A673 (cell line): ENCODE measurements at regions not wholly inside any gene's neighbourhood (a gene's known extent, or its start where the extent isn't known, plus 50 kb on each side); places are given as distances from the start of the nearest gene placed in this dataset.
"Not testable (repeated sequence)": the region's sequence is repeated elsewhere in the genome, so short reads cannot be mapped to it uniquely, and the experiment has no call there.

Source experiments
- CTCF ChIP-seq: fragments of 300-800, 200-600 bp; sonication (generic); conservative IDR thresholded peaks from 2 replicates; pipeline ENCODE4 v1.5.1; 2017; ENCODE audit warnings: low read depth, mild to moderate bottlenecking, antibody characterized with exemption, low read length, moderate library complexity, mixed read lengths
- EZH2 ChIP-seq: fragments of 200-600 bp; sonication (generic); IDR thresholded peaks from 2 replicates; pipeline ENCODE4 v1.6.1; 2017; ENCODE audit warnings: borderline replicate concordance, low read depth, mild to moderate bottlenecking, mixed read lengths, antibody characterized with exemption, low read length; ENCODE audit not compliant: poor library complexity, severe bottlenecking

GRCh38 chr14:57110411-57110810 is 158.3 kb downstream of the EXOC5 start:
- not testable (repeated sequence) for TF ChIP-seq CTCF, EZH2
